PC-3 (cell line): ENCODE measurements at regions not wholly inside any gene's neighbourhood (a gene's known extent, or its start where the extent isn't known, plus 50 kb on each side); places are given as distances from the start of the nearest gene placed in this dataset.

Source experiments
- ATAC-seq: fragments of 200-7000 bp; cut with Tn5 transposase; 2 replicates; pipeline ENCODE4 v1.9.1; 2020; ENCODE audit warnings: mild to moderate bottlenecking, moderate library complexity
- BruUV-seq: library from RNA; stranded (reverse); fragments of 400-500 nt; replicated peaks from 2 replicates; lab custom pipeline; 2021; lab: Mats Ljungman, UMichigan
- CTCF ChIA-PET: fragments of 300-600 bp; sonication (Branson Sonifier 250); formaldehyde crosslinking; loops from one replicate; lab custom pipeline; 2022; ENCODE audit warnings: antibody characterized with exemption; lab: Charles Lee
- POLR2A ChIA-PET: fragments of 300-600 bp; sonication (Branson Sonifier 250); formaldehyde crosslinking; loops from one replicate; lab custom pipeline; 2022; ENCODE audit warnings: antibody characterized with exemption; ENCODE audit not compliant: unreplicated experiment; lab: Charles Lee
- DNase-seq: peaks from one replicate; pipeline ENCODE4 v3.0.0-alpha.2; 2015
- H2AFZ ChIP-seq: fragments of 300-600 bp; sonication (generic); 2 replicates; pipeline ENCODE4 v1.6.0; 2016; ENCODE audit warnings: antibody characterized with exemption, low read length
- H3F3A ChIP-seq: fragments of 300-600 bp; sonication (generic); one replicate; pipeline ENCODE4 v1.6.0; 2017; ENCODE audit warnings: antibody characterized with exemption, low read length, control low read depth, mild to moderate bottlenecking; ENCODE audit not compliant: unreplicated experiment
- H3K27ac ChIP-seq: fragments of 300-600 bp; sonication (generic); 2 replicates; pipeline ENCODE4 v1.5.1; 2016; ENCODE audit warnings: mild to moderate bottlenecking, low read length
- H3K27me3 ChIP-seq: fragments of 300-600 bp; sonication (generic); 2 replicates; pipeline ENCODE4 v1.6.1; 2016; ENCODE audit warnings: low read length, mixed read lengths
- H3K36me3 ChIP-seq: fragments of 300-600 bp; sonication (generic); 2 replicates; pipeline ENCODE4 v1.6.1; 2016; ENCODE audit warnings: low read depth, mixed run types, low read length, mixed read lengths
- H3K4me1 ChIP-seq: fragments of 300-600 bp; sonication (generic); 2 replicates; pipeline ENCODE4 v1.5.1; 2016; ENCODE audit warnings: low read length; ENCODE audit not compliant: insufficient read depth
- H3K4me2 ChIP-seq: fragments of 300-600 bp; sonication (generic); 2 replicates; pipeline ENCODE4 v1.6.0; 2016; ENCODE audit warnings: low read length
- H3K4me3 ChIP-seq: fragments of 300-600 bp; sonication (generic); 2 replicates; pipeline ENCODE4 v1.5.1; 2016; ENCODE audit warnings: mild to moderate bottlenecking, low read length, mixed read lengths
- H3K79me2 ChIP-seq: fragments of 300-600 bp; sonication (generic); 2 replicates; pipeline ENCODE4 v1.6.1; 2017; ENCODE audit warnings: low read length, mixed read lengths
- H3K9ac ChIP-seq: fragments of 300-600 bp; sonication (generic); 2 replicates; pipeline ENCODE4 v1.6.0; 2016; ENCODE audit warnings: mild to moderate bottlenecking, low read length
- H3K9me2 ChIP-seq: fragments of 300-600 bp; sonication (generic); replicated peaks from 2 replicates; pipeline ENCODE4 v1.6.1; 2016; ENCODE audit warnings: mixed run types, low read length, mixed read lengths
- H3K9me3 ChIP-seq: fragments of 300-600 bp; sonication (generic); 2 replicates; pipeline ENCODE4 v1.6.1; 2016; ENCODE audit warnings: low read length, mixed read lengths
- H4K20me1 ChIP-seq: fragments of 300-600 bp; sonication (generic); 2 replicates; pipeline ENCODE4 v1.6.1; 2016; ENCODE audit warnings: low read length, mixed read lengths
- EZH2 ChIP-seq: fragments of 300-600 bp; sonication (generic); IDR thresholded peaks from one replicate; pipeline ENCODE4 v1.6.1; 2017; ENCODE audit warnings: antibody characterized with exemption, mild to moderate bottlenecking, low read length; ENCODE audit not compliant: unreplicated experiment
- EZH2phosphoT487 ChIP-seq: fragments of 300-600 bp; sonication (generic); IDR thresholded peaks from 2 replicates; pipeline ENCODE4 v1.6.1; 2018; ENCODE audit warnings: mild to moderate bottlenecking, antibody characterized with exemption, low read length, borderline replicate concordance
- intact Hi-C: fragments of 100-400 bp; cut with micrococcal nuclease; formaldehyde crosslinking; loops from 2 replicates; pipeline ENCODE4 v1.9.0; 2023
- TF ChIP-seq, protein P1 (sequence below): fragments of 300-600 bp; sonication (generic); conservative IDR thresholded peaks from 2 replicates; pipeline ENCODE4 v1.5.1; 2017; ENCODE audit warnings: antibody characterized with exemption, low read depth, mild to moderate bottlenecking, low read length

DNA sequence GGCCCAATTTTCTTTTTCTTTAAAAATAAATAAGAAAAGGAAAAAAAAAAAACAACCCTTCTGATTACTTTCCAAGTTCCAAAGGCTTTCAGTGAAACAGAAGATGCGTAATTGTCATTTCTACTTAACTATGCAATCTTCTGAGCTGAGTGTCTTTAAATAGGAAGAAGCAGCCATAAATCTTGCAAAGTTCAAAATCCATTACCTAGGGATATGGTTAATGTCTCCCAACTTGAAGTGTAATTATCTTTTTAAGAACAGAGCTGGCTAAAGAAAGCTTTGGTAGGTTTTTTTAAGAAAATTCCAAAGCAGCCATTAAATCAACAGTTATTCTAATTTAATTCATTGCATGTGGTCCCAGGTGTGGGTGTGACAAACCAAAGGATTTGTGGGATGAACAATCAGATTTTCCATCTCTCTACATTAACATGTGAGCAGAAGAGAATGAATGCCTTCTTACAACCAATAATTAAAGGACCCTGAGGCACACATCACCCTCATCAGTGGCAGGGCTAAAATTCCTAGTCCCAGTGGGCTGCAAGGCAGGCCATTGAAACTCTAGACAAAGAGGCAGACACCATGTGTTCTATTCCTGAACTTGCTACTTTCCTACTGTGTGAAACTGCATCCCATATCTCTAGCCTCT lies 419.2 kb downstream of the REEP3 start:
- Histone ChIP-seq H3K4me3 (no peak overlapping the region), H2AFZ (no peak overlapping the region), H3K36me3 (no peaks in the 10 kb centered on the region), H3K9ac (no peak overlapping the region), H3K4me2 (no peak overlapping the region), H3K9me2 (no peaks in the 10 kb centered on the region), H4K20me1 (no peaks in the 10 kb centered on the region), H3K79me2 (no peaks in the 10 kb centered on the region), H3K4me1 (no peaks in the 10 kb centered on the region), H3F3A (no peaks in the 10 kb centered on the region), H3K27ac (no peak overlapping the region), H3K27me3 (peaks cover 35% of the 10 kb centered on the region; the same call in 1 of the 2 replicates), H3K9me3 (no peaks in the 10 kb centered on the region)
- TF ChIP-seq, protein P1, sequence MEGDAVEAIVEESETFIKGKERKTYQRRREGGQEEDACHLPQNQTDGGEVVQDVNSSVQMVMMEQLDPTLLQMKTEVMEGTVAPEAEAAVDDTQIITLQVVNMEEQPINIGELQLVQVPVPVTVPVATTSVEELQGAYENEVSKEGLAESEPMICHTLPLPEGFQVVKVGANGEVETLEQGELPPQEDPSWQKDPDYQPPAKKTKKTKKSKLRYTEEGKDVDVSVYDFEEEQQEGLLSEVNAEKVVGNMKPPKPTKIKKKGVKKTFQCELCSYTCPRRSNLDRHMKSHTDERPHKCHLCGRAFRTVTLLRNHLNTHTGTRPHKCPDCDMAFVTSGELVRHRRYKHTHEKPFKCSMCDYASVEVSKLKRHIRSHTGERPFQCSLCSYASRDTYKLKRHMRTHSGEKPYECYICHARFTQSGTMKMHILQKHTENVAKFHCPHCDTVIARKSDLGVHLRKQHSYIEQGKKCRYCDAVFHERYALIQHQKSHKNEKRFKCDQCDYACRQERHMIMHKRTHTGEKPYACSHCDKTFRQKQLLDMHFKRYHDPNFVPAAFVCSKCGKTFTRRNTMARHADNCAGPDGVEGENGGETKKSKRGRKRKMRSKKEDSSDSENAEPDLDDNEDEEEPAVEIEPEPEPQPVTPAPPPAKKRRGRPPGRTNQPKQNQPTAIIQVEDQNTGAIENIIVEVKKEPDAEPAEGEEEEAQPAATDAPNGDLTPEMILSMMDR = no peak
- no peak for TF ChIP-seq EZH2phosphoT487
- TF ChIP-seq EZH2 = no peak
- POLR2A ChIA-PET = no interaction called here
- no peak for ATAC-seq
- no TSS peak for BruUV-seq
- intact Hi-C loops = no loop called here
- CTCF ChIA-PET = no interaction called here
- no peak for DNase-seq

DNA sequence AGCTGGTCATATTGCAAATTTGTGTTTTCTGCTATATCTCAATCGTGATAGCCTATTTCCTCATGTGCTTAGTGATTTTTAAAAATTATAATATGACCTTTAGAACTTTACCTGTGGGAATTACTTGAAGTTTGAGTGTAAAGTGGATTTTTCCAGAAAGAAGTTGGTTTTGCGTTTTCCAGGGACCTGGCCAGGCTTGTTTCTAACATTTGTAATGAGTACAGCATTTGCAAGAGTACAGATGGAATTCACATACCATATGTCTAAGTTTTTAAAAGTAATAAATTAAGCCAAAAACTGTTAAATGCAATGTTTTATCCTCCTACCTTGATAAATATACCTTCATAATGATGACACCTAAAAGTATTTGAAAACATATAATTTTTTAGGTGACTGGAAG lies 443.2 kb downstream of the REEP3 start:
- BruUV-seq = no TSS peak
- ChIA-PET POLR2A (no interaction called here), CTCF (no interaction called here)
- no peaks in the 10 kb centered on the region for H3K27me3 ChIP-seq
- intact Hi-C loops = no loop called here
- H3K4me1 ChIP-seq = no peaks in the 10 kb centered on the region
- DNase-seq (no peak), ATAC-seq (no peak)
- TF ChIP-seq, protein P1 = no peak
- TF ChIP-seq EZH2 = no peak
- no peak for TF ChIP-seq EZH2phosphoT487
- H3K4me3 ChIP-seq = no peak overlapping the region
- H3K9me2 ChIP-seq = no peaks in the 10 kb centered on the region
- H2AFZ ChIP-seq = no peak overlapping the region
- no peaks in the 10 kb centered on the region for H3K79me2 ChIP-seq
- H3K9me3 ChIP-seq = no peaks in the 10 kb centered on the region
- no peak overlapping the region for H3K4me2 ChIP-seq
- H3K27ac ChIP-seq = no peak overlapping the region
- no peaks in the 10 kb centered on the region for H3K36me3 ChIP-seq
- H4K20me1 ChIP-seq = no peaks in the 10 kb centered on the region
- no peaks in the 10 kb centered on the region for H3F3A ChIP-seq
- H3K9ac ChIP-seq = no peak overlapping the region

DNA sequence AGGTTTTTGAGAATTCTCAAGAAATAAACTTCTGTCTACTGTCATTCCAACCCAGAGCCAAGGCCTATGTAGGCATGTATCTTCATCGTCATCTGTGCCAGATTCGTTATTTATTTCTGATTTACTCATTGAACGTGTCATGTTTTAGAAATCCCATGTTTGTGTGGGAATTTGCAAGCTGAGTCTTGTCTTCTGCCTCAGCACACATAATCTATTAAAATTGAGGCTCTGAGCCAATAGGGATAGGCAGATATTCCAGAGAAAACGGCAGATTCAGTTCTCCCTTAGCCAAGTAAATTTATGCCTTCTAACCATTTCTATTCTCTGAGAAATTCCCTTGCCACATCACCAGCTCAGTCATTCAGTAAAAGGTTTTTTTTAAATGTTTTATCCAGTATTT lies 444.6 kb downstream of the REEP3 start:
- Histone ChIP-seq H3F3A (no peaks in the 10 kb centered on the region), H3K9me2 (no peaks in the 10 kb centered on the region), H3K79me2 (no peaks in the 10 kb centered on the region), H3K36me3 (no peaks in the 10 kb centered on the region), H3K4me1 (no peaks in the 10 kb centered on the region), H2AFZ (no peak overlapping the region), H3K27me3 (no peaks in the 10 kb centered on the region), H4K20me1 (no peaks in the 10 kb centered on the region), H3K9ac (no peak overlapping the region), H3K4me3 (no peak overlapping the region), H3K9me3 (no peaks in the 10 kb centered on the region), H3K27ac (no peak overlapping the region), H3K4me2 (no peak overlapping the region)
- no peak for DNase-seq
- CTCF ChIA-PET = no interaction called here
- POLR2A ChIA-PET = no interaction called here
- no TSS peak for BruUV-seq
- ATAC-seq = no peak
- no peak for TF ChIP-seq EZH2phosphoT487
- no peak for TF ChIP-seq EZH2
- TF ChIP-seq, protein P1 = no peak
- intact Hi-C loops = no loop called here
